GM19025 (cell line): ENCODE measurements at regions not wholly inside any gene's neighbourhood (a gene's known extent, or its start where the extent isn't known, plus 50 kb on each side); places are given as distances from the start of the nearest gene placed in this dataset.
"Not testable (repeated sequence)": the region's sequence is repeated elsewhere in the genome, so short reads cannot be mapped to it uniquely, and the experiment has no call there.

Experiments
- ATAC-seq: cut with Tn5 transposase; IDR thresholded peaks from one replicate; pipeline ENCODE4 v1.9.1; 2021; ENCODE audit warnings: mild to moderate bottlenecking, low read depth, moderate library complexity; ENCODE audit not compliant: unreplicated experiment

GRCh38 chr2:187774551-187775071 is 220.4 kb upstream of the TFPI start:
- ATAC-seq = no peak

DNA sequence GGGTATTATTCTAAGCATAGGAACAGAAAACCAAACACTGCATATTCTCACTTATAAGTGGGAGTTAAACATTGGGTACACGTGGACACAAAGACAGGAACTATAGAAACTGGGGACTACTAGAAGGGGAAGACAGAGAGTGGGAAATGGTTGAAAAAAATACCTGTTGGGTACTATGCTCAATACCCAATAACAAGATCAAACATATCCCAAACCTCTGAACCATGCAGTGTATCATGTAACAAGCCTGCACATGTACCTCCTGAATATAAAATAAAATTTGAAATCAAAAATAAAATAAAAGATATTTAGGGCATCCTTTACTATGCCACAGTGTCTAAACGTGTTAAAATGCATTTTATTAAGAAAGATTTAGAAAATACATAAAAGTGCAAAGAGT is 221.0 kb upstream of the TFPI start:
- ATAC-seq = no peak

DNA sequence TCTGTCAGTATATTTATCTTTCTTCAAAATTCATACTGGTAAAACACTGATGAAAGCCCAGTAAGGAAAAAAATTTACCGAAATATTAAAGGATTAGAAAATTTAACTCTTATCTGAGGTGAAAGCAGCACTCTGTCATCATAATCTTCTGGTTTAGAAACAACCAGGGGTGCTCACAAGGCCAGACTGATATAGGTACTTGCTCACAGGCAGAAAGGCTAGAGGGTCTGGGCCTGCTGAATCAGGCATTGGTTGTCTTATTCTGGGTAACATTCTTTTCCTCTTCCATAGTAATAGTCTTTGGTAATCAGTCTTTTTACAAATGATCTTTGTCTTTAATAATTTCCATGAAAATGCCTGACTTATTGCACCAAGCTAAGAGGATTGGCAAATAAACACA is 221.4 kb upstream of the TFPI start:
- ATAC-seq = no peak

DNA sequence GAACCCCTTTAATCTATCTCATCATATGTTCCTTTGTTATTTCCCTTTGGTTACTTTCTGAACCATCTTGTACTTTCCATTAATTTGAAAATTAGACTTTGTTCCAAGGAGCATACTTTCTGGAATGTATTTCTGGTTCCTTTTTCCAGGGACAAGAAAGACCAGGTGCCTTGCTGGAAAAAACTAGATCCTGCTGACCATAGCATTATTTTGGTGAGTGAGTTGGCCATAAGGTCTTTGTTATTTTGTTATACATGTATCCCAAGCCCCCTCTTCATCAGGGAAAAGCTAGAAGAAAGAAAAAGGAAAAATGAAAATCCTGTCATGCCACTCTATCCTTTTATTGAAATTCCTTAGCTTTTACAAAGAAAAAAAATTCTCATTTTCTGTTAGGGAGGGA is 228.1 kb upstream of the TFPI start:
- no peak for ATAC-seq

DNA sequence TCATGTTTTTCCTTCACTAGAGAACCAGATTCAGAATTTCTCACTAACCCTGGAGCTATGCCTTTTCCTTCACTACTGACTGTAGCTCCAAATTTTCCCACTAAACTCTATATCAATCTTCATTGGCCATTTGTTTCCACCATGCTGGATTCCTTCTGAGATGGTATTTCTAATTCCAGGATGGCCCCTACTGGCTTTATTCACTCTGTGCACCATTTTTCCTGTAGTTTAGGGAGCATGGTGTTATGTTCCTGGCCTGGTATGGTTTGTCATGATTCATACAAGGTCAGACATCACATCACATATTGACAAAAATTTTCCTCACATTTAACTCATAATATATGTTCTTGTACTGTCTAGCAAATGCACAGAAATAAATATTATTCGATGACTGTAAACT is 229.2 kb upstream of the TFPI start:
- ATAC-seq = no peak

- not testable (repeated sequence) for ATAC-seq
Observed at GRCh38 chr2:187784138-187784537, 229.9 kb upstream of the TFPI start.

DNA sequence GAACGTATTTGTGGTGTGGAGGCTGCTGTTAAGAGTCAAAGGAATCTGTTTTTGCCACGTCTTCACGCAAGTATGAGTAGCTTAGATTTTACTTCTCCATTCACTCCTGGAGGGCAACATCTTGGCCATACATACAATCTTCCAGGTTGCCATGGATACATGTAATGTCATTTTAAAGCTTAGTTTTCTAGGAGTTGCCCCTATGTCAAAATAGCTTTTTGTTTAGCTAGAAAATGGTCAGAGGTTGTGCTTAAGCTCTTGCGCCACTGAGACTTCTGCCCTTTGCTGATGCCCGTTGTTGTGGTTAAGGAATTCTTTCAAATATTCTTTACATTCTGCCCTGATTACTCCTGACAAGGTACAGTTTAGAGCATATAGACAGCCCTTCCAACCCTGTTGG is 245.4 kb upstream of the TFPI start:
- no peak for ATAC-seq

DNA sequence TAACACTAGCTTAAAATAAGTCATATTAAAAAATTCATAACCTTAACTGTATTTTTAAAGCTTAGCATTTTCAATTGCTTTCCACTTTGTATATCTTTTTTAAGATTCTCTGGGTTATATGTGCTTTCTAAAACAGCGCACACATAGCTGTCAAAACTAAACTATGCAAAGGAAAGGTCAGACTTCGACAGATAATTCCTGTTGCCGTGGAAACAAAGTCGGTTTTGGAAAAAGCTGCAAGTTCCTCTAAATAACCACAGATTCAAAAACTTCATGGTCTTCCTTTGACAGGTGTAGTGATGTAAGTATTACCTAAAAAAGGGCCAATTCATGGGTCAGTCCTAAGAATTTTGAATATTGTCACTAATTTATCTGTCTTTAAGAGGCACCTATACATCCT is 249.6 kb upstream of the TFPI start:
- ATAC-seq = no peak

DNA sequence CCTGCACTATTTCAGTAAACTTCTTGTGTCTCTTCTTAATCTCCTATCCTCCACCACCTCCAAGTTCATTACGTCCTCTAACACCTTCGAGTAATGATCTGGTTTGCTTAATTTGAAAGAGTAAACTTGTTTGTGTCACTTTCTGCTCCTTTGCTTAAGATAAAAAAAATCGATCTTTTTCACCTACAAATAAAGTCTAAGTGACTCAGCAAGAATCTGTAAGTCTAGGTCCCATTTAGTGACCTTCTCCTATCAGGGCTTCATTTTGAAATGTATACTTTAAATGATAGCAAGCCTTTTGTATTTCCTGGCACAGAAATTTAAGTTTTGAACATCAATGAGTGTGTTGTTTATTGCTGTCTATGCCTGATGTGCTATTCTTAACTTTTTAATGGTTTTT is 260.9 kb upstream of the TFPI start:
- ATAC-seq = no peak

DNA sequence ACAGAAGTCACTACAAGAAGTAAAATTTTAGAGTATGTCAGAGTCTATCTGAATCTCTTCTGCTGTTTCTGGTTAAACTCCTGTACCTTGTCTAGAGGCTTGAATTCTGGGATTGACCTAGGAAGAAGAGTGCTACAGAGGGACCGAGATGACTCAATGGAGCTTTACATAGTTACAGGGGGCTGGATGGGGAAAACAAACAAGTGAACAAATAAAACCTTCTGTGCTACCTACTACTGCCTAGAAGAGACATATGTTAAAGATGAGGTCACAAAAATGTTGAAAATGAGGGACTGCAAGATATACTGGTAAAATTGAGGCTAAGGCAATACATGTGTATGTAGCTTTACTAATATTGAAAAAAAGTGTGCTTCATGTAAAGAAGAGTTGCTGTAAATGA is 265.4 kb upstream of the TFPI start:
- ATAC-seq = no peak

DNA sequence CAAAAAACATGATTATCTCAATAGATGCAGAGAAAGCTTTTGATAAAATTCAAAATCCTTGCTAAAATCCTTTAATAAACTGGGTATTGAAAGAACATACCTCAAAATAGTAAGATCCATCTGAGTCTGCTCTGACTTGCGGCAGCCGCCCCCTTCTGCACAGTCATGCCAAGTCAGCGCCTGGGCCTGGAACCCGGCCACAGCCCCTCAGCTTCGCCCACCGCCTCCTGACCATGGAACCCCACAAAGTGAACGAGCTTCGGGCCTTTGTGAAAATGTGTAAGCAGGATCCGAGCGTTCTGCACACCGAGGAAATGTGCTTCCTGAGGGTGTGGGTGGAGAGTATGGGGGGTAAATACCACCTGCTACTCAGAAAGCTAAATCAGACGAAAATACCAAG is 270.9 kb upstream of the TFPI start:
- ATAC-seq = no peak

DNA sequence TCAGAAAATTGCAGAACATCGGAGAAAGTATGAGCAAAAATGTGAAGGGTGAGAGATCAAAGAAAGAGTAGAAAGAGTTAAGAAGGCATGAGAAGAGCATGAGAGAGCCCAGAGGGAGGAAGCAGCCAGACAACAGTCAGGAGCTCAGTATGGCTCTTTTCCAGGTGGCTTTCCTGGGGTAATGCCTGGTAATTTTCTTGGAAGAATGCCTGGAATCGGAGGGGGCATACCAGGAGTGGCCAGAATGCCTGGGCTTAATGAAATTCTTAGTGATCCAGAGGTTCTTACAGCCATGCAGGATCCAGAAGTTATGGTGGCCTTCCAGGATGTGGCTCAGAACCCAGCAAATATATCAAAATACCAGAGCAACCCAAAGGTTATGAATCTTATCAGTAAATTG is 271.8 kb upstream of the TFPI start:
- ATAC-seq = no peak

- ATAC-seq = no peak
Observed at GRCh38 chr2:187834787-187835186, 280.6 kb upstream of the TFPI start.

GRCh38 chr2:187838690-187839089 is 284.5 kb upstream of the TFPI start:
- ATAC-seq = no peak

DNA sequence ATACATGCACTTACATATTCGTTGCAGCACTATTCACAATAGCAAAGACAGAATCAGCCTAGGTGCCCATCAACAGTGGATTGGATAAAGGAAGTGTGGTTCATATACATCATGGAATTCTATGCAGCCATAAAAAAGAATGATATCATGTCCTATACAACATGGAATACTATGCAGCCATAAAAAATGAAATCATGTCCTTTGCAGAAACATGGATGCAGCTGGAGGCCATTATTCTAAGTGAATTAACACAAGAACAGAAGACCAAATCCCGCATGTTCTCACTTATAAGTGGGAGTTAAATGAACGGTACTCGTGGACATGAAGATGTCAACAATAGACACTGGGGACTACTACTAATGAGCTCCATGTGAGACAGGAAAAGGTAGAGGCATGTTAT is 288.1 kb upstream of the TFPI start:
- no peak for ATAC-seq

DNA sequence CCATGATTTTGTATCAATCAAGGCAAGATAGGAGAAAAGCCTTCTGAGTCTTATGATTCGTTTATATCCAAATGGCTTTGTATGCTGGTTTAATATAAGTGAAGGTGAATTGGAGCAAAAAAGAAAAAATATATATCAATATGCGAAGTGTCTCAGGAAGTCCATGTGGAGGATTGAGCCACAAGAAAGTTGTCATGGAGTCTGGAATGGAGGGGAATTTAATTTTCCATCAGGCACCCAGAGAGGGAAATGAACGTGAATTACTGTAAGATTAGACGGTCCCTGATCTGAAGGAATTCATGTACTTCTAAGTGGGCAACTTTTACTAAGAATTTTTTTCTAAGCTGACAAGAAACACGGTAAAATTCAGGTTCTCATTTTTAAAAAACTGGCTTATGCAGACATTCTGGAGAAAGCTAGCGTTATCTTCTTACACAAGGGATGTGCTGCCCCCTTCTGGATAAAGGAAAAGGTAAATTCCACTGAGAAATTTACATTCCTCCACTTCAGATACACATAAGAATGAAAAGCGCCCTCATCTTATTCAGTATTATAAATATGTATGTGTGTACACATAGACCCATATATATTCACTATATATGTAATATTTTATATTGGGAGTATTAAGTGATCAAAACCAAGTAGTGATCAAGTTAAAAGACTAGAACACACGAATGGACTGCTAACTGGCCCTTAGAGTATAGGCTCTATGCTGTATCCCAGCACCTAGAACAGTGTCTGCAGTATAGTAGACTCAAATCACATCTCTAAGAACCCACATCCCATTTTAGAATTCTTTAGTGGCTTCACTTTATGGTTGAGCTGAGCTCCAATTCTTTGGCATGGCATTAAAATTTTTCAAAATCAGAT is 289.0 kb upstream of the TFPI start:
- no peak for ATAC-seq

GRCh38 chr2:187847245-187848208 is 293.3 kb upstream of the TFPI start:
- ATAC-seq = no peak

GRCh38 chr2:187851955-187852561 is 297.8 kb upstream of the TFPI start:
- no peak for ATAC-seq

- no peak for ATAC-seq
Observed at GRCh38 chr2:187853381-187853791, 299.2 kb upstream of the TFPI start.

DNA sequence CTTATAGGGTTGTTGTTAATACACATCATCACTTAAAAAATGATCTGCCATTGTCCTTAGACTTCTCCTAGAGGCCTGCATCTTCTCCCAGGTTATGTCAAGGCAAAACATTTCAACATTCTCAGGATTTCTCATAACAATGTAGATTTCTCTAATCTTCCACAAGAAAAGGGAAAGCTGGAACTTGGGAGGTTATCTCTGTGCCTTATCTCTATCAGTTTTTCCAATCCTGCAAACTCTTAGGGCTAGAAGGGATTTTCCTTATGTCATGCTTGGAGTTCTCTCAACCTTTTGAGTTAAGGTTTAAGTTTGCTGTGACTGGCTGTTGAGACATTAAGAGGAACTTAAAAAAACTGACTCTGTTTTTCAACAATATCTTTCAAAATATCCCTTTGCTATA is 300.6 kb upstream of the TFPI start:
- ATAC-seq = no peak

GRCh38 chr2:187855689-187856088 is 301.5 kb upstream of the TFPI start:
- no peak for ATAC-seq
